ENCODE measurements at regions not wholly inside any gene's neighbourhood (a gene's known extent, or its start where the extent isn't known, plus 50 kb on each side); places are given as distances from the start of the nearest gene placed in this dataset.

GRCh38 chr5:8034852-8035251 is 165.9 kb downstream of the MTRR start:
- TF ChIP-seq POLR2AphosphoS5 (IDR thresholded peaks at IDR 0.05): no peak
- no peak for TF ChIP-seq SMC3 (conservative IDR thresholded peaks at IDR 0.05; ENCODE audit: poor library complexity)
- no peak for TF ChIP-seq EP300 (conservative IDR thresholded peaks at IDR 0.05; ENCODE audit: poor library complexity, severe bottlenecking)
- TF ChIP-seq CTCF (IDR thresholded peaks at IDR 0.05; ENCODE audit: poor library complexity, severe bottlenecking): no peak
- no peak for TF ChIP-seq TAF1 (IDR thresholded peaks at IDR 0.05; ENCODE audit: low read depth)
- TF ChIP-seq EZH2 (IDR thresholded peaks at IDR 0.05; ENCODE audit: borderline replicate concordance, insufficient read depth, low read length, poor library complexity, severe bottlenecking): no peak

Data from neural cell (in vitro differentiated cells).